Heart left ventricle (tissue), 16 donors: ENCODE measurements at regions not wholly inside any gene's neighbourhood (a gene's known extent, or its start where the extent isn't known, plus 50 kb on each side); places are given as distances from the start of the nearest gene placed in this dataset.

Source experiments
- ATAC-seq, 4 donors: fragments of 200-7000 bp; cut with Tn5 transposase; one replicate each; pipeline ENCODE4 v1.9.1; 2020 to 2022; ENCODE audit warnings: moderate library complexity in 4 of 4, mild to moderate bottlenecking in 3 of 4, moderate number of reproducible peaks in 1 of 4
- DNase-seq, 5 donors: peaks; one replicate each; pipeline ENCODE4 v3.0.0-alpha.2; 2020
- H3K27ac ChIP-seq, 12 donors: fragments of 200-600 bp; sonication (generic) in 4 of 12; one replicate each; pipeline versions ENCODE4 v1.5.0 to v1.8.0; 2016 to 2022; ENCODE audit warnings: mild to moderate bottlenecking in 2 of 12
- H3K27me3 ChIP-seq, 9 donors: fragments of 200-600 bp; sonication (generic) in 2 of 9; one replicate each; pipeline versions ENCODE4 v1.5.1 to v1.8.0; 2016 to 2022; ENCODE audit warnings: mild to moderate bottlenecking in 3 of 9
- H3K36me3 ChIP-seq, 9 donors: fragments of 200-600 bp; sonication (generic) in 2 of 9; one replicate each; pipeline versions ENCODE4 v1.5.0 to v1.8.0; 2018 to 2022; ENCODE audit warnings: mild to moderate bottlenecking in 2 of 9
- H3K4me1 ChIP-seq, 12 donors: fragments of 200-600 bp; sonication (generic) in 4 of 12; one replicate each; pipeline versions ENCODE4 v1.5.0 to v1.8.0; 2016 to 2022; ENCODE audit warnings: mild to moderate bottlenecking in 3 of 12
- H3K4me3 ChIP-seq, 12 donors: fragments of 200-600 bp; sonication (generic) in 4 of 12; one replicate each; pipeline versions ENCODE4 v1.5.0 to v1.8.0; 2017 to 2022; ENCODE audit warnings: mild to moderate bottlenecking in 9 of 12, moderate library complexity in 4 of 12
- H3K9me3 ChIP-seq, 12 donors: fragments of 200-600 bp; sonication (generic) in 4 of 12; one replicate each; pipeline versions ENCODE4 v1.5.0 to v1.8.0; 2016 to 2022; ENCODE audit warnings: mild to moderate bottlenecking in 1 of 12
- POLR2A ChIP-seq, 2 donors: fragments of 450-650 bp; IDR thresholded peaks; one replicate each; pipeline ENCODE4 v1.6.1; 2017; ENCODE audit warnings: antibody characterized with exemption in 2 of 2, mild to moderate bottlenecking in 2 of 2, moderate library complexity in 2 of 2
- WGBS, 4 donors: extraction: QIAGEN DNeasy Blood & Tissue Kit in 2 of 4; methylation state at CpG; one replicate each; pipeline versions ENCODE4 v1.1.5 to v1.1.7; 2013 to 2018; 5-methylcytosine and 5-hydroxymethylcytosine counted together
- intact Hi-C, 10 donors: fragments of 100-400 bp; cut with DNase I; formaldehyde crosslinking; loops; one replicate each; pipeline versions ENCODE4 v1.11.1 to v1.14.2; 2022
- TF ChIP-seq, protein P1 (sequence below), 12 donors: fragments of 200-600 bp; sonication (generic) in 4 of 12; IDR thresholded peaks; one replicate each; pipeline versions ENCODE4 v1.5.0 to v1.8.0; 2018 to 2022; ENCODE audit warnings: antibody characterized with exemption in 12 of 12, mild to moderate bottlenecking in 5 of 12
- donor health status: ischemic (EF 13 %, LVEDD 7.1; RV severe dilation, severe dysfunction).
- donor health status: healthy with polysubstance abuse.
- donor health status: DM: no; HTN: yes; CAD: no.
- donor health status: DM: no; HTN: no; CAD: no.
- donor health status: ischemic (EF 25% LVEDD 6.9; RV normal size, moderate dysfunction).
- donor health status: ischemic (EF 25% LVEDD 5.7; RV mildly dilated, moderate dysfunction).
- donor health status: healthy.
- donor health status: DM: yes; HTN: yes; CAD: no.
- donor health status: ischemic (EF 35%, LVEDD 5.7; RV mildly dilated, moderate dysfunction).
- donor health status: nonischemic (EF 11% LVEDD 7.7; RV severe dilation, severe dysfunction).
- donor health status: DM: yes; HTN: yes; CAD: no.
- donor health status: PGD.
- donor health status: ischemic (EF 29% LVEDD 5.4; RV normal size, mild dysfunction).
- donor health status: nonischemic (EF 23%, LVEDD 6.1; RV moderate dilation, normal function).

DNA sequence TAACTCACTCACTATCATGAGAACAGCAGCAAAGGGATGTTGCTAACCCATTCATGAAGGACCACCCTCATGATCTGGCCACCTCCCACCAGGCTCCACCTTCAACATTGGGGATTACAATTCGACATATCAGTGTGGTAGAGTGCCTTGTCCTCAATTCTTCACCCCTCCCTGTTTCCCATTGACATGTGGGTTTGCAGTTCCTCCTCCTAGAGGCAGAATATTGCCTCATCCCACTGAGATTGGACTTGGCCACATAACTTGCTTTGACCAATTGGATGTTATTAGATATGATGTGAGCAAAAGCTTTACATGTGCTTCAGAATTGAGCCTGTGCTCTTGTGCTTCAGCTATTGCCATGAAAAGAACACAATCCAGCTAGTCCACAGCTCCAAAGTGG is 217.0 kb upstream of the CXCR4 start:
- WGBS, 4 donors: 58 to 83% (median 72%) methylated on average over 1 of the region's 1 CpG
- DNase-seq (no peak), ATAC-seq (no peak)
- Histone ChIP-seq H3K4me3 (no peak overlapping the region), H3K27me3 (no peaks in the 10 kb centered on the region), H3K4me1 (no peaks in the 10 kb centered on the region), H3K36me3 (no peaks in the 10 kb centered on the region), H3K9me3 (peaks cover 0 to 7% (median 0%) of the 10 kb centered on the region in 12 donors), H3K27ac (no peak overlapping the region)
- intact Hi-C loops: no loop called here
- TF ChIP-seq POLR2A (IDR thresholded peaks at IDR 0.05): no peak
- TF ChIP-seq, protein P1, sequence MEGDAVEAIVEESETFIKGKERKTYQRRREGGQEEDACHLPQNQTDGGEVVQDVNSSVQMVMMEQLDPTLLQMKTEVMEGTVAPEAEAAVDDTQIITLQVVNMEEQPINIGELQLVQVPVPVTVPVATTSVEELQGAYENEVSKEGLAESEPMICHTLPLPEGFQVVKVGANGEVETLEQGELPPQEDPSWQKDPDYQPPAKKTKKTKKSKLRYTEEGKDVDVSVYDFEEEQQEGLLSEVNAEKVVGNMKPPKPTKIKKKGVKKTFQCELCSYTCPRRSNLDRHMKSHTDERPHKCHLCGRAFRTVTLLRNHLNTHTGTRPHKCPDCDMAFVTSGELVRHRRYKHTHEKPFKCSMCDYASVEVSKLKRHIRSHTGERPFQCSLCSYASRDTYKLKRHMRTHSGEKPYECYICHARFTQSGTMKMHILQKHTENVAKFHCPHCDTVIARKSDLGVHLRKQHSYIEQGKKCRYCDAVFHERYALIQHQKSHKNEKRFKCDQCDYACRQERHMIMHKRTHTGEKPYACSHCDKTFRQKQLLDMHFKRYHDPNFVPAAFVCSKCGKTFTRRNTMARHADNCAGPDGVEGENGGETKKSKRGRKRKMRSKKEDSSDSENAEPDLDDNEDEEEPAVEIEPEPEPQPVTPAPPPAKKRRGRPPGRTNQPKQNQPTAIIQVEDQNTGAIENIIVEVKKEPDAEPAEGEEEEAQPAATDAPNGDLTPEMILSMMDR (IDR thresholded peaks at IDR 0.05): no peak

- TF ChIP-seq, protein P1 (IDR thresholded peaks at IDR 0.05): no peak
- TF ChIP-seq POLR2A (IDR thresholded peaks at IDR 0.05): no peak
- no peak overlapping the region for H3K4me3 ChIP-seq
- H3K27me3 ChIP-seq: no peaks in the 10 kb centered on the region
- peaks cover 0 to 3% (median 0%) of the 10 kb centered on the region in 12 donors for H3K4me1 ChIP-seq
- ATAC-seq (no peak), DNase-seq (no peak)
- 43 to 50% (median 47%) methylated on average over 3 of the region's 3 CpGs for WGBS, 4 donors
- H3K27ac ChIP-seq: no peak overlapping the region
- H3K9me3 ChIP-seq: no peaks in the 10 kb centered on the region
- no peaks in the 10 kb centered on the region for H3K36me3 ChIP-seq
- intact Hi-C loops: no loop called here
Measured at GRCh38 chr2:136332436-136333095, 214.6 kb upstream of the CXCR4 start.

GRCh38 chr2:136331226-136331625 is 213.3 kb upstream of the CXCR4 start:
- intact Hi-C loops: no loop called here
- no peak overlapping the region for H3K27ac ChIP-seq
- H3K36me3 ChIP-seq: no peaks in the 10 kb centered on the region
- H3K4me1 ChIP-seq: peaks cover 0 to 16% (median 0%) of the 10 kb centered on the region in 12 donors
- H3K27me3 ChIP-seq: no peaks in the 10 kb centered on the region
- ATAC-seq: no peak
- no peak for DNase-seq
- no peak overlapping the region for H3K4me3 ChIP-seq
- H3K9me3 ChIP-seq: no peaks in the 10 kb centered on the region
- WGBS, 4 donors: 80 to 96% (median 88%) methylated on average over 5 of the region's 5 CpGs
- TF ChIP-seq, protein P1 (IDR thresholded peaks at IDR 0.05): no peak
- no peak for TF ChIP-seq POLR2A (IDR thresholded peaks at IDR 0.05)

- ATAC-seq (no peak), DNase-seq (no peak)
- H3K27ac ChIP-seq: peak overlapping the region in 1 of 12 donors; percentile 70
- no peaks in the 10 kb centered on the region for H3K9me3 ChIP-seq
- TF ChIP-seq, protein P1 (IDR thresholded peaks at IDR 0.05): no peak
- TF ChIP-seq POLR2A (IDR thresholded peaks at IDR 0.05): no peak
- no peak overlapping the region for H3K4me3 ChIP-seq
- 63 to 92% (median 71%) methylated on average over 8 of the region's 8 CpGs for WGBS, 4 donors
- intact Hi-C loops: no loop called here
- H3K36me3 ChIP-seq: no peaks in the 10 kb centered on the region
- peaks cover 0 to 41% (median 0%) of the 10 kb centered on the region in 12 donors for H3K4me1 ChIP-seq
- no peaks in the 10 kb centered on the region for H3K27me3 ChIP-seq
Measured at GRCh38 chr2:136328207-136328795, 210.4 kb upstream of the CXCR4 start.
